SK-N-SH treated with all-trans-retinoic acid at 6 μM for 48 hours (cell line): ENCODE measurements at regions not wholly inside any gene's neighbourhood (a gene's known extent, or its start where the extent isn't known, plus 50 kb on each side); places are given as distances from the start of the nearest gene placed in this dataset.

Experiments used
- ARNTL ChIP-seq: fragments of 450-650 bp; formaldehyde crosslinking; IDR thresholded peaks from 2 replicates; pipeline ENCODE4 v1.5.0; 2020; ENCODE audit warnings: low read depth, mild to moderate bottlenecking, moderate library complexity, borderline replicate concordance
- CSRNP3 ChIP-seq: fragments of 250-450 bp; sonication (Bioruptor Pico); IDR thresholded peaks from 2 replicates; pipeline ENCODE4 v1.5.1; 2021; ENCODE audit warnings: mild to moderate bottlenecking, moderate library complexity
- GLIS3 ChIP-seq: fragments of 250-450 bp; sonication (Bioruptor Pico); IDR thresholded peaks from 2 replicates; pipeline ENCODE4 v1.5.0; 2020; ENCODE audit warnings: mild to moderate bottlenecking, moderate library complexity
- PATZ1 ChIP-seq: fragments of 250-450 bp; sonication (Bioruptor Pico); IDR thresholded peaks from 2 replicates; pipeline ENCODE4 v1.8.0; 2020; ENCODE audit warnings: mild to moderate bottlenecking, moderate library complexity, borderline replicate concordance
- PPARA ChIP-seq: fragments of 250-450 bp; sonication (Bioruptor Pico); IDR thresholded peaks from 2 replicates; pipeline ENCODE4 v1.5.0; 2020; ENCODE audit warnings: mild to moderate bottlenecking, borderline replicate concordance
- RARB ChIP-seq: fragments of 250-450 bp; sonication (Bioruptor Pico); IDR thresholded peaks from 2 replicates; pipeline ENCODE4 v1.8.0; 2021; ENCODE audit warnings: mild to moderate bottlenecking, moderate library complexity
- TSHZ2 ChIP-seq: fragments of 250-450 bp; sonication (Bioruptor Pico); IDR thresholded peaks from 2 replicates; pipeline ENCODE4 v1.5.0; 2020; ENCODE audit warnings: mild to moderate bottlenecking, moderate library complexity
- ZFP3 ChIP-seq: fragments of 250-450 bp; sonication (Bioruptor Pico); IDR thresholded peaks from 2 replicates; pipeline ENCODE4 v1.5.0; 2020; ENCODE audit warnings: mild to moderate bottlenecking, moderate library complexity
- ZFP30 ChIP-seq: fragments of 450-650 bp; formaldehyde crosslinking; IDR thresholded peaks from 2 replicates; pipeline ENCODE4 v1.5.0; 2022; ENCODE audit warnings: mild to moderate bottlenecking, moderate library complexity
- ZNF70 ChIP-seq: fragments of 450-650 bp; formaldehyde crosslinking; IDR thresholded peaks from 2 replicates; pipeline ENCODE4 v1.5.0; 2020; ENCODE audit warnings: mild to moderate bottlenecking, moderate library complexity

GRCh38 chr9:7376213-7376612, 423.4 kb downstream of the DMAC1 start:
- TF ChIP-seq ZNF70 (CRISPR knock-in tag) (no peak), CSRNP3 (no peak), GLIS3 (CRISPR knock-in tag) (no peak), TSHZ2 (CRISPR knock-in tag) (no peak), PATZ1 (CRISPR knock-in tag) (no peak), ZFP30 (CRISPR knock-in tag) (no peak), RARB (CRISPR knock-in tag) (no peak), ARNTL (CRISPR knock-in tag) (no peak), PPARA (no peak), ZFP3 (no peak)
